ENCODE measurements at regions not wholly inside any gene's neighbourhood (a gene's known extent, or its start where the extent isn't known, plus 50 kb on each side); places are given as distances from the start of the nearest gene placed in this dataset.

DNA sequence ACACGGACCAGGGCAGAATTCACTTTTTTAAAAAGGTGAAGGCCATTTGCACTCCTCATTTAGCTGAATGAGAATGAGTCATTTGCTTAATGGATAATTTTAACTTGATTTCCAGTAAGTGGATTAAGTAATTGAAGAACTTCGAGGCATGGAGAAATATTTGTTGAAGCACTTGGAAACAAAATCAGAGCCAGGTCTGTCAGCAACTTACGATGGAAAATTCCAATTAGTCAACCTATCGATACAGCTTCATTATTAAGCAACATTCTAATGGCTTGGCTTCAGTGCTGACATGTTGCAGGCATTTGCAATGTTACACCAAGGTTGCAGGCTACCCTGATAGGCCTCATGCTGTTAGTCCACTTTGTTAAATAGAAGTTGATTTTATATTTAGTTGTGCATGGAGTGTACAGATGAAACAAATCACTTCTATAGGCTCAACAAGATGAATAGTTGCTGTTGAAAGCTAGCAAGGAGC, 423.5 kb upstream of the SLC35B3 start:
- intact Hi-C loops (cut with micrococcal nuclease; ENCODE audit: unreplicated experiment): no loop called here
- no peak for ATAC-seq
- H3K9me3 ChIP-seq (ENCODE audit: control insufficient read depth, insufficient read depth, low read depth, low read length): no peaks in the 10 kb centered on the region
- H3K36me3 ChIP-seq (ENCODE audit: control insufficient read depth, insufficient read depth, low read length): no peaks in the 10 kb centered on the region
- ChIA-PET CTCF (no interaction called here), POLR2A (no interaction called here)
- no TSS peak for BruUV-seq (replicated peaks)
- DNase-seq (ENCODE audit: low read depth, low spot score): no peak
- in situ Hi-C loops (cut with HindIII; ENCODE audit: low pct_unique_long_range_greater_than_20kb, low sequenced_read_pairs): no loop called here
- no peak overlapping the region for H3K4me3 ChIP-seq (ENCODE audit: low read depth in 2 of 2, low read length in 2 of 2)
- no peaks in the 10 kb centered on the region for H3K27me3 ChIP-seq (ENCODE audit: control insufficient read depth, insufficient read depth, low read length)
- H3K27ac ChIP-seq (ENCODE audit: low read length): no peak overlapping the region
- TF ChIP-seq POLR2AphosphoS5 (IDR thresholded peaks at IDR 0.05; ENCODE audit: low read depth, low read length) (no peak), TCF7L2 (IDR thresholded peaks at IDR 0.05; ENCODE audit: low read depth, low read length) (no peak), SIN3A (IDR thresholded peaks at IDR 0.05; ENCODE audit: borderline replicate concordance, insufficient read depth, low read depth, low read length) (no peak)
- TF ChIP-seq, protein P1, sequence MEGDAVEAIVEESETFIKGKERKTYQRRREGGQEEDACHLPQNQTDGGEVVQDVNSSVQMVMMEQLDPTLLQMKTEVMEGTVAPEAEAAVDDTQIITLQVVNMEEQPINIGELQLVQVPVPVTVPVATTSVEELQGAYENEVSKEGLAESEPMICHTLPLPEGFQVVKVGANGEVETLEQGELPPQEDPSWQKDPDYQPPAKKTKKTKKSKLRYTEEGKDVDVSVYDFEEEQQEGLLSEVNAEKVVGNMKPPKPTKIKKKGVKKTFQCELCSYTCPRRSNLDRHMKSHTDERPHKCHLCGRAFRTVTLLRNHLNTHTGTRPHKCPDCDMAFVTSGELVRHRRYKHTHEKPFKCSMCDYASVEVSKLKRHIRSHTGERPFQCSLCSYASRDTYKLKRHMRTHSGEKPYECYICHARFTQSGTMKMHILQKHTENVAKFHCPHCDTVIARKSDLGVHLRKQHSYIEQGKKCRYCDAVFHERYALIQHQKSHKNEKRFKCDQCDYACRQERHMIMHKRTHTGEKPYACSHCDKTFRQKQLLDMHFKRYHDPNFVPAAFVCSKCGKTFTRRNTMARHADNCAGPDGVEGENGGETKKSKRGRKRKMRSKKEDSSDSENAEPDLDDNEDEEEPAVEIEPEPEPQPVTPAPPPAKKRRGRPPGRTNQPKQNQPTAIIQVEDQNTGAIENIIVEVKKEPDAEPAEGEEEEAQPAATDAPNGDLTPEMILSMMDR (IDR thresholded peaks at IDR 0.05): no peak
- TF ChIP-seq, protein P2, sequence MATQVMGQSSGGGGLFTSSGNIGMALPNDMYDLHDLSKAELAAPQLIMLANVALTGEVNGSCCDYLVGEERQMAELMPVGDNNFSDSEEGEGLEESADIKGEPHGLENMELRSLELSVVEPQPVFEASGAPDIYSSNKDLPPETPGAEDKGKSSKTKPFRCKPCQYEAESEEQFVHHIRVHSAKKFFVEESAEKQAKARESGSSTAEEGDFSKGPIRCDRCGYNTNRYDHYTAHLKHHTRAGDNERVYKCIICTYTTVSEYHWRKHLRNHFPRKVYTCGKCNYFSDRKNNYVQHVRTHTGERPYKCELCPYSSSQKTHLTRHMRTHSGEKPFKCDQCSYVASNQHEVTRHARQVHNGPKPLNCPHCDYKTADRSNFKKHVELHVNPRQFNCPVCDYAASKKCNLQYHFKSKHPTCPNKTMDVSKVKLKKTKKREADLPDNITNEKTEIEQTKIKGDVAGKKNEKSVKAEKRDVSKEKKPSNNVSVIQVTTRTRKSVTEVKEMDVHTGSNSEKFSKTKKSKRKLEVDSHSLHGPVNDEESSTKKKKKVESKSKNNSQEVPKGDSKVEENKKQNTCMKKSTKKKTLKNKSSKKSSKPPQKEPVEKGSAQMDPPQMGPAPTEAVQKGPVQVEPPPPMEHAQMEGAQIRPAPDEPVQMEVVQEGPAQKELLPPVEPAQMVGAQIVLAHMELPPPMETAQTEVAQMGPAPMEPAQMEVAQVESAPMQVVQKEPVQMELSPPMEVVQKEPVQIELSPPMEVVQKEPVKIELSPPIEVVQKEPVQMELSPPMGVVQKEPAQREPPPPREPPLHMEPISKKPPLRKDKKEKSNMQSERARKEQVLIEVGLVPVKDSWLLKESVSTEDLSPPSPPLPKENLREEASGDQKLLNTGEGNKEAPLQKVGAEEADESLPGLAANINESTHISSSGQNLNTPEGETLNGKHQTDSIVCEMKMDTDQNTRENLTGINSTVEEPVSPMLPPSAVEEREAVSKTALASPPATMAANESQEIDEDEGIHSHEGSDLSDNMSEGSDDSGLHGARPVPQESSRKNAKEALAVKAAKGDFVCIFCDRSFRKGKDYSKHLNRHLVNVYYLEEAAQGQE (IDR thresholded peaks at IDR 0.05; ENCODE audit: insufficient read depth in 1 of 2, low read depth in 2 of 2, low read length in 1 of 2): no peak
- no peaks in the 10 kb centered on the region for H3K4me1 ChIP-seq (ENCODE audit: control insufficient read depth, insufficient read depth, low read length)

DNA sequence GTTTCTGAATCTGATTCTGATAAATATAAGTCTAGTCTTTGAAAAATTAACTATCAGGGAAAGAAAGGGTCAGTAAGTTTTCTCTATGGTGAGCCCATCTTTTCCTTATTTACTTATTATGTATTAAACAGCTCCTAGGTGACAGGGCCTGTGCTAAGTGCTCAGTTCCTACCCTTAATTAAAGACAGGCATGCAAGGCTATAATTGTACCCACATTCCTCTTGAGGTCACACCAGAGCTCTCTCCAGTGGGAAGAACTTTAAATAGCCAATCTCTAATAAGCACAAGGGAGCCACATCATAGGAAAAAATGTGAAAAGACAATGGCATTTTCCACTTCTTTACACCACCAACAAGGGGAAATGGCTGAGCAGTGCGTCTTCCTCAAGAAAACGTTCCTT, 421.8 kb upstream of the SLC35B3 start:
- no peak overlapping the region for H3K4me3 ChIP-seq (ENCODE audit: low read depth in 2 of 2, low read length in 2 of 2)
- H3K4me1 ChIP-seq (ENCODE audit: control insufficient read depth, insufficient read depth, low read length): no peaks in the 10 kb centered on the region
- intact Hi-C loops (cut with micrococcal nuclease; ENCODE audit: unreplicated experiment) (no loop called here), in situ Hi-C loops (cut with HindIII; ENCODE audit: low pct_unique_long_range_greater_than_20kb, low sequenced_read_pairs) (no loop called here)
- no peaks in the 10 kb centered on the region for H3K27me3 ChIP-seq (ENCODE audit: control insufficient read depth, insufficient read depth, low read length)
- DNase-seq (ENCODE audit: low read depth, low spot score): no peak
- TF ChIP-seq SIN3A (IDR thresholded peaks at IDR 0.05; ENCODE audit: borderline replicate concordance, insufficient read depth, low read depth, low read length): no peak
- TF ChIP-seq POLR2AphosphoS5 (IDR thresholded peaks at IDR 0.05; ENCODE audit: low read depth, low read length): no peak
- TF ChIP-seq TCF7L2 (IDR thresholded peaks at IDR 0.05; ENCODE audit: low read depth, low read length): no peak
- TF ChIP-seq, protein P2 (IDR thresholded peaks at IDR 0.05; ENCODE audit: insufficient read depth in 1 of 2, low read depth in 2 of 2, low read length in 1 of 2): no peak
- TF ChIP-seq, protein P1 (IDR thresholded peaks at IDR 0.05): no peak
- no peak for ATAC-seq
- H3K9me3 ChIP-seq (ENCODE audit: control insufficient read depth, insufficient read depth, low read depth, low read length): no peaks in the 10 kb centered on the region
- H3K27ac ChIP-seq (ENCODE audit: low read length): no peak overlapping the region
- H3K36me3 ChIP-seq (ENCODE audit: control insufficient read depth, insufficient read depth, low read length): no peaks in the 10 kb centered on the region
- POLR2A ChIA-PET: no interaction called here
- BruUV-seq (replicated peaks): no TSS peak
- CTCF ChIA-PET: no interaction called here

Data from Panc1 (cell line).